NCI-H510A treated with DMSO at 0.1 percent for 48 hours (cell line): ENCODE measurements at regions not wholly inside any gene's neighbourhood (a gene's known extent, or its start where the extent isn't known, plus 50 kb on each side); places are given as distances from the start of the nearest gene placed in this dataset.

ENCODE experiments used
- DNase-seq: peaks from one replicate; lab custom pipeline; 2025; lab: John Stamatoyannopoulos, UW

DNA sequence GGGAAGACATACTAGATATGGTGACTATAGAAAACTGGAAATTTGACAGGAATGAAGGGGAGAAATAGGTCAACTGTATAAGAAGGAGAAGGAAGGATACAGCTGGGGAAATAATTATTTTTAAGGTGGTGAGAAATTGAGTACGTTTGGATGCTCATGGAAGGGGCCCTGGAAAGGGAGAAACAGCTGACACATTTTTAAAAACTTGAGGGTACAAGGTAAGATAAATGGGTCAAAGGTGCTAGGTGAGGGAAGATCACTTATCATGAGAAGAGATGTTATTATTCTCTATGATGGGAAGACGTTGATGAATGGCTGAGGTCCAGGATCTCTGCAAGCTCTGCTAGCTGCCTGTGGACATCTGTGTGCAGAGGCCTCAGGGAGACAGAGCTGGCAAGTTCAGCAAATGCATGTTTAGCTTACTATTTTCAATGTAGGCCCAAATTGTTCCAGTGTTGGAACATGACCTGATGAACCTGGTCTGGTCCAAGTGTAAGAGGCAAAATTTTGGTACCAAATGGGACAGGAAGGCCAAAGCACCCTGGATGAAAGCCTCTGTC is 181.7 kb downstream of the MTRR start:
- DNase-seq = no peak

DNA sequence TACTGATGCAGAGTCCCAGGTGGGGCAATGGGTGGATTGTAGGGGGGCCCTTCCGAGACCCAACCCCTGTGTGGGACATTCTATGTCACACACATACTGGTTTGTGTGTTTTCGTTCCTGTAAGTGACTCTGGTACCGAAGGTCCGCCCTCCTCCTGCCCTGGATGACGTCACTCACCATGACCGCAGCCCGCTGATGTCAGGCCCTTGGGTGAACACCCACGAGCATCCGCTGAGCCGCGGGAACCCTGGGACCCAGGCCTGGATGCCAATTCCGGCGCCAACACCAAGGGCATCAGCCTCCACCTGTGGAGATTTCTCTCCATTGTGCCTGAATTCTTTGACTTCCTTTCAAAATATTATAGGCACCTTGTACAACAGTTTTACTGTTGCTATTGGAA is 184.3 kb downstream of the MTRR start:
- DNase-seq = no peak

DNA sequence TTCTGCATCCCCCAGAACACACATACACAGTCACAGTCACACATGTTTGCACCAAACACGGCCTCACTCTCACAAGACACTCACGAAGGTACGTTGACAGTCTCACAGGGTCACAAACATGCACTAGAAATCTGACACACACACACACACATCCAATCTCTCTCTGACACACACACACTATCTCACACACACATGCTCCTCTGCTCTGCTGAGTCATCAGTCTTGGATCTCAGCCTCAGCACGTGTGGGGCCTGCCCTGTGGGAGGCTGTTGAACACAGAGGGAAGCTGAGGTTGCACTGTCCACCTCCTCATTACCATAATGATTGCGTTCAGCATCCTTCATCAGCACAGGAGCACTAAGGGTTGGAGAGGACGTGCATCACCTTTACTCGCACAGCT is 188.8 kb downstream of the MTRR start:
- DNase-seq = no peak

DNA sequence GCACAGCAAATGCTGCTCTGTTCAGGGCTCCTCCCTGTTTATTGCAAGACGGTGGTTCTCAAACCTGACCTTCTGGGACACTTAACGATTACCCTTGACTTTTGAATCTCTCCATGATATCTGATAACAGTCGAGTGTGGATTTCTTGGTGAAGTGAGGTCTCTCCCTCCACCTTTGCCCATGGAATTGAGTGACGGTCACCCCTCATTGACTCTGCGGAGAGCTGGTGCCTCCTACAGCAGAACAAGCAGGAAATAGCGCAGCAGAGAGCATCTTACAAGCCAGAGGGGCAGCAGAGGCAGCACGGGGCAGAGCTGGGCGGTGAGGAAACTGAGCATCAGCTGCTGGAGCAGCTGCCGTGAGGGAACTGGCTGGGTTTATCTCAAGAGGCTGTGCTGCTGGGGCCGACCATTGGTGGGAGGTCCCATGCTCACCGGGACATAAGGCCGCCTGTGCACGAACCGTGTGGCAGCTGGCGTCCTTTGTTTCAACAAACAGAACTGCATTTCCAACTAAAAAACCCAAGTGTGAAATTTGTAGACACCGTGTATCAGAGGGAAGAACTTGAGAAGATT is 189.8 kb downstream of the MTRR start:
- peak; percentile 89 for DNase-seq

DNA sequence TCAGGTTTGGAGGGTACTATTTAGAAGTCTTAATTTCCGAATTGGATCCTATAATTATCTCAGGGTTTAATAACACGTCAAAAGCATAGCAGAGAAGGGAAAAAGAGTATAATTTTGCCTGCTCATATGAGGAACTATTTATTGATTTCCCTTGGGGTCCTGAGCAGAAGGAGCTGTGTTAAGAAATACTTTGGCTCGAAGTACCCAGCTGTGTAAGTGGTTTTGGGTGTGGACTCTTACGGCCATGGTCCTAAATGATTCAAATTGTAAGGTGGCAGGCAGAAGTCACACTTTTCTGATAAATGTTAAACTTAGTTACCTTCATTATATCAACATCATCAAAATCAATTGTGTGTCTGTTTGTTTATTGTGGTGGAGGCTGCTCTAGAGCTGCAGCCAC is 190.4 kb downstream of the MTRR start:
- no peak for DNase-seq

DNA sequence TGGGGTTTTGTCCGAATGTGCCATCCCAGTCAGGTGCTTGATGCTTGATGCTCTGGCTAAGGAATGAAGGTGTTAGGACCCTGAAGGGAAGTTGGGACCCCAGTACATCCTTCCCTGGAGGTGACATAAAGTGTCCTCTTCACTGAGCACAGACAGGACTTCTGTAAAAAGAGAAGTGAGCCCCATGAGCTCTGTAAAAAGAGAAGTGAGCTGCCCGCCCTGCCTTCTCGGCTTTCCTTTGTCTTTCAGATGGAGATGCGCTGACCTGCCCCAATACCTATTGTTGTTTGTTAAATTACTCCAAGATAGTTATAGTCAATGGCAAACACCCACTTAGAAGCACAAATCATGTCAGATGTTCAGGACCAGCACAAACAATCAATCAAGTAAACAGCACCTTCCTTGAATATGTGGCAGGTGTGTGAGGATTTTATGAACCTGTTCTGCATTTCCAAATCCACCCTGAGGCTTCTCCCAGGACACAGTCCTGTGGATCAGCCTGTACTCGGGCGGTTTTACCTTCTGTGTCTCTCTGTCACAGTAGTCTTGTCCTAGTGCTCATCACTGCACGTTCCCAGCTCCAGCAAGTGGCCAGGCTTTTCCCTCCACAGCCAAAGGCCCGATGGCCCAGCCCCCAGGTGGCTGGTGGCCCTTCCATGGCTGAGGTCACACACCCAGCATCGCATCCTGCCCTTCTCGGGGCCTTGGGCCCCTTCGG is 191.4 kb downstream of the MTRR start:
- DNase-seq = peak; percentile 32

DNA sequence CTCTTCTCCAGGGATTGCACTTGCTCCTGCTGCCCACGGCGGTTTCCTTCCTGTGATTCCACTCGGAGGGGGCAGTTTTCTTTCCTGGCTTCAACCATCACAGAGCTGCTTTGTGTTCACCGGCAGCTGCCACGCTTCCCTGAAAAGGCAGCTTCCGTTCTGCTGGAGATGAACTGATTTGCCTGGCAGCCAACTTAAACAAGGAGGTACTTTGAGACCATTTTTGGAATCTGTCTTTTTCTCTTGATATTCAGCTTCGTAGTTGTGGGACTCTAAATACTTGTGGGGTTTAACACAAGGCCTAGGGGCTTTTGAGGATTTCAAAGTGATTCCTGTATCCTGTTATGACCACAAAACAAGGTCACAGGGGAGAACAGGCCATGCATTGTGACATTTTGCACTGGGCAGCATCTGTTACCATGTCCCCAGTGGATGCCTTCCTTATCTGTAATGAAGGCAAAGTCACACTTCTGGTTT is 192.0 kb downstream of the MTRR start:
- no peak for DNase-seq

DNA sequence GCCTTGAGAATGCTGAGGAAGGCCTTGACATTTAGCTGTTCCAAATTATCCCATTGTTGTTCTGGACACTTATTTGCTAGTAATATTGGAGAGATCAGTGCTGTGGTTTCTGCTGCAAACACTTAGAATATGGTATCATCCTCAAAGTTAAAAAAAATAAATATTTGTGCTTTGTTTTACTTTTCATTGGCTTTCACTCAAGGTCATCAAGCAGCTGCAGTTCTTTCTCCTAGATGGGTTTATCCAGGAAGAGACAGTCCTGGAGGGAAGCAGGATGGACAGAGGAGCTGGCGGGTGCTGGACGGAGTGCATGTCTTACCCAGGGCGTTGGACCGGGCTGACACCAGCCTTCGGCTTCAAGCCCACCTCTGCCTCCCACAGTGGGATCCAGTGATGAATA is 193.6 kb downstream of the MTRR start:
- no peak for DNase-seq

DNA sequence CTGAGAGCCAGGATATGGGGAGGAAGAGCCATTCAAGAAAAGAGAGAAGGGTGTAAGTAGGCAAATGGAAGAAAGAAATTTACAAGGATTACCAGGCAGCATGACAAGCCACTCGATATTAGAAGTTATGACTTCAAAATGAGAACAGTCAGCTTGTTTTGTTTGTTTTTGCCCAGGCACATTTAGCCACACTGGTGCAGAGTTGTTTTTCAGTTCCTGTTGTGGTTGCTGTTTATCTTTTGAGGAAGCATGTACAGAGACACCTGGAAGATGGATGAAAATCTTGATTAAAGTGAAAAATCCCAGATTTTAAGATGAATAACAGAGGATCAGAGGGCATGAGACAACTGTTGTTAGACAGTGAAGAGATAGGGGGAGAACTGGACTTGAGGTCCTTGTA is 199.1 kb downstream of the MTRR start:
- DNase-seq = no peak

DNA sequence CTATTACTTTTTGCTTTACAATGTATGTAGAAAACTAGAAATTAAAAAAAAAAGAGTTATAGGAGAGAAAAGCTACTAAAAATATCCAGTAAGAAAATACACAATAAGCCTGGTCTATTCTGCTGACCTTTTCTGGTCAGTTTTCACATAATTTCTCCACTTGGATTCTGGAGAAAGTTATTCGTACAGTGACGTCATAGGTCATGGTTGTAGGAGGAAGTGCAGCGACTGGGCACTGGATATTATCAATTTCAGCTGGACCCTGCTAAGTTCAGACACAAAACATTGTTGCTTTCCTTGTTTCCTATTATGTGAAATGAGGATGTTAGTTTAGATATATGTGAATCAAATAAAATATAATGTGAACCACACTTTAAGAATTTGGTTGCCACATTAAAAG is 201.2 kb downstream of the MTRR start:
- DNase-seq = no peak

DNA sequence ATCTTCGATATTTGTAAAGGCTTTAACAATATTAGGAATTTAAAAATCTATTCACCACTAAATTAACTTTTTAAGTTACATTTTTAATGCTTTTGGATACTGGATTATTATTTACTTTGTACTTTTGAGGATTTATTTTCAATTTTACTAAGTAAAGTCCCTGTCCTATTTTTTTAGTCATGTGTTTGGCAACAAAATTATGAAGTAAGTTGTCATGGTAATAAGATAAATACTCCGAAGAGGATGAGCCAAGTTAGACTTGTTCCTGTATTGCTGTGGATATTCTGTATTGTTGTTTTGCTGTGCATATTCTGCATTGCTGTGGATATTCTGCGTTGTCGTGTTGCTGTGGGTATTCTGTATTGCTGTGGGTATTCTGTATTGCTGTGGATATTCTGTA is 210.1 kb downstream of the MTRR start:
- DNase-seq = no peak

DNA sequence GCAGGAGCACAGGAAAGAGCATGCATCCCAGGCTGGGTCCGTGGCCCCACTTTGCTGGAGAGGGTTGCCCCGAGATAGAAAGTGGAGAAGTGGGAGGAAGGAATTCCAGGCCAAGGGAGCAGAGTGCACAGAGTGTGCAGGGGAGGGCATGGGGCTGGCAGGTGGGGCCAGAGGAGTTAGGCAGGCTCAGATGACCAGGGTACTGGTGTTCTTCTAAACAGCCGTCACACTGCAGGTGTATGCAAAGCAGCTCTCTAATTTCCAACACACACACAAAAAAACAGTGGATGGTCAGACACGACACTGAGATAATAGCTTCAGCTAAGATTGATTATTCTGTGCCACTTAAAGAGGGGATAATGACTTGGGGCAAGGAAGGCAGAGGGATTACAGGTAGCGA is 212.2 kb downstream of the MTRR start:
- peak; percentile 82 for DNase-seq

DNA sequence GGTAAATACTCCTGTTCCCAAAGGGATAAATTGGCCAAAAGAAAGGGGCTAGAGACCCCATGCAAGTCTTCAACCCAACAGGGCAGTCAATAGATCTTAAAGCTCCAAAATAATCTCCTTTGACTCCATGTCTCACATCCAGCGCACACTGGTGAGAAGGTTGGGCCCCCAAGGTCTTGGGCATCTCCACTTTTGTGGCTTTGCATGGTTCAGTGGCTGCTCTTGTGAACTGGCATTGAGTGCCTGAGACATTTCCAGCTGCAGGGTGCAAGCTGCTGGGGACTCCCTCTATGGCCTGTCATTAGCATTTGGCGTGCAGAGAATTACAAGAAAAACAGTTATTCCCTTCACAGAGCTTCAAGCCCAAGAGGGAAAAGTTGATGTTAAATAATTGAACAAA is 224.7 kb downstream of the MTRR start:
- no peak for DNase-seq

DNA sequence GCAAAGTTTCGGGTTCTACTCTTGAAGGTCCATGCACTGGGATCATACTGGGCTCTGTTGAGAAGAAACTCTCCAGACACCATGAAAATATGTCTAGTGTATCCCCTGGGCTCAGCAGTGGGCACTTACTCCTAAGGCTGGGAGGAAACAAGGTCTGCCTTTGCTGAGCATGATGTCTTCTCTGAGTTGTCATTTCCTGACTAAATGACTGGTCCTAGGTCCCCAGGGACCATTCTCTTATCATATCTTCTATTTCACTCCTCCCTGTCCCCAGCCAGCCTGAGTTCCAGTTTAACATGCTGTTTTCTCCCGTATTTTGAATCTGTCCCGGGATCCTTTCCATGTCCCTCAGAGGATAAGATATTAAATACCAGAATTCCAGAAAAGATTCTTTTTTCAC is 225.4 kb downstream of the MTRR start:
- no peak for DNase-seq

DNA sequence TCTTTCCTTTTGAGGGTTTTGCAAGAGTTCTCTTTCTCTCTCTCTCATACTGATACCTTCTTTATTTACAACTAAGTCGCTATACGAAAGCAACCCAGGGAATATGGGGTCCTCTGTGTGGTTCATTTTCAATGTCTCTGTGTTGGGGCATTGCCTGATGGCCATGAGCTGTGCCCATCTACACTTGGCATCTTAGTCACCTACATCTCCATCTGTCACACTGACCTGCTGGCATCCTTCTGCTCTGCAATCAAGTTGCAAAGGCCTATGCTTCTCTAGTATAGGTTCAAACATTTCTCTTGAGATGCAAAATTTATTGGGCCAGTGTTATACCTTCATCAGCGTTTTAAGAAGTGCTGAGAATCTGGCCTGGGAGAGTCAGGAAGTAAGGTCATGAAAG is 228.2 kb downstream of the MTRR start:
- DNase-seq = no peak

DNA sequence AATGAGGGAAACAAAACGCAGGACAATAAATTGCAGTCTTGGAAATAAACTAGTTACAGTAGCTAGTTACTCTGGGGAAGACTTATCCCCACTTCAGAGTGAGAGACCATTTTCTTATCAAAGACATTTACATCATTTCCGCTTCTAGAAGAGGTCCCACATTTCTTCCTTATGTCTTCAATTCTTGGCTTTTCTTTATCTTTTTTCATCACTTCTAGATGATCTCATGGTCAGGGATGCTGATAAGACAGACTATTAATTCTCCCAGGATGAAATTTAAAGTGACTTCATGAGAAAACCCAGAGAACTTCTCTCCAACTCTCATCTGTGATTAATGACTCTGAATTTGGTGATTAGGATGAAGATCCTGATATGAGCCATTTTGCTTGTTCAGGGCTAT is 229.1 kb downstream of the MTRR start:
- DNase-seq = no peak

DNA sequence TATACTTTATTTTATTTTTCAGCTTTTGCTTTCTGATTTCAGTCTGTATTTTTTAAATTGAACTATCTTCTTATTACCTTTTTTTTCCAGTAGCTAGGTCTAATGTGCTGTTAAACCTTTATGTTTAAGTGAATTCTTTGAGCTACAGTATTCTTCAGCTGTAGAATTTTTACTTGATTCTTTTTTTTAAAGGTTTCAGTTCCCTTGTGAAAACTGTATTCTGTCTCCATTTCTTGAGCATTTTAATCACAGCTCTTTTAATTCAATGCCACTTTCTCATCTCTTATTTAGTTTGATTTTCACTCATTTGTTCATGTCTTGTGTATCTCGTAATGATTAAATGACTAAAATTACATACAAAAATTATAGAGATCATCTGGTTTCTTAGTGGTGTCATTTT is 233.8 kb downstream of the MTRR start:
- DNase-seq = no peak

DNA sequence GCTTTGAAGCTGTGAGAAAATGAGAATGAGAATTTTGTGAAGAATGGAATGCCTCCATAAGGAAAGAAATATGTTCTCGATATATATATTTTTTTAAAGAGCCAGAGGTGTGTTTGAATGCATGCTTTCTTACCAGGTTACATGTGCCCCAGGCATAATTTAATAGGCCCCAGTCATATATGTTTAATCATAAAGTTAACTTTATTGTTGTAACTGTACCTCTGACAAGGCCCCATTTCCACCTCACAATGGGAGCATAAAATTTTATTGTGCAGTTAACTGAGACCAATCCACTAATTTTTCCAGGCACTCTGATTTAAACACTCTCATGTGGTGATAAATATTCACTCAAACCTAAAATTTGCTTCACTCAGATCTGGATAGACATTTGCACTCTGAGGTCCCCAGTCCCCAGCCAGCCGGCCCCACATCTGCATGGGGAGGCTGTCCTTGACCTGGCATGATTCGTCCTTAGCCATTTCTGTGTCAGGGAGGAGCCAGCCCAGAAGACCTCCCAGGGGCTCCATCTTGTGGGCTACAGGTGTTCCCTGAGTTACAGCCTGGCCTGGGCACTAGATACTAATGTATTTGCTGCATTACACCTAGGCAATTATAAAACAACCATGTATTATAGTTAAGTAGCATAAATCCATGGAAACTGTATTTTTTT is 245.8 kb downstream of the MTRR start:
- no peak for DNase-seq

DNA sequence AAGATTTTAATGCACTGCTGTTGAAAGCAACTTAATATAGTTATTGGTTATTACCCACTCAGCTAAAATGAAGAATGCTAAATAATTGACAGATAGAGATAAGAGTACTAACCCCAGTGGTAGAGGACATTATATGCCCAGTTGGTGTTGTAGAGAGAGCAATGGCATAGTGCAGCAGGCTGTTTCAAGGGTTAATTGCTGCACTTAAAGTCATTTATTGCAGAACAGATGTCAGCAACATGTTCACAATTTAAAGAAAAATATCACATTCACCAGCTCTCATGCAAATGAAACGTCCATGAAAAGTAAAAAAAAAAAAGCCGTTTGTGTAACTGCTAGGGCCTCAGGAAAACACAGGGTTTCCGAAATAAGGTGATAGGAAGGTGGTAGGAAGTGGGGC is 254.6 kb downstream of the MTRR start:
- no peak for DNase-seq

DNA sequence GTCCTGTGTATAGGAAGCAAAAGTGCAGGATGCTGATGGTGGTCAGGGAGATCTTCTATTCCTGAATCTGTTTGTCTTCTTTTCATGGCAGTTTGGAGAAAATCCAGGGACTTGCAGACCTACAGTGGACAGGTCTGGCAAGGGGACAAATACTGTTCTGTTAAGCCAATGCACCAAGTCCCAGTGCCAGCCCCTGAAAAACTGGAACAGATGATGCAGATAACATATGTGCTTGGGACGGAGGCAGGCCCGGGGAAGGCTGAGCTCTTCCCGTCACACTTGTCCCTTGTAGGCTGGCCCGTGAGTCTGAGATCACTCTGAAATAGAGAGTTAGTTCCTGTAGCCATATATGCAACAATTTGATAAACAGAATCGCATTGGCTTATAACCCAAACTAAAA is 265.7 kb downstream of the MTRR start:
- DNase-seq = no peak

DNA sequence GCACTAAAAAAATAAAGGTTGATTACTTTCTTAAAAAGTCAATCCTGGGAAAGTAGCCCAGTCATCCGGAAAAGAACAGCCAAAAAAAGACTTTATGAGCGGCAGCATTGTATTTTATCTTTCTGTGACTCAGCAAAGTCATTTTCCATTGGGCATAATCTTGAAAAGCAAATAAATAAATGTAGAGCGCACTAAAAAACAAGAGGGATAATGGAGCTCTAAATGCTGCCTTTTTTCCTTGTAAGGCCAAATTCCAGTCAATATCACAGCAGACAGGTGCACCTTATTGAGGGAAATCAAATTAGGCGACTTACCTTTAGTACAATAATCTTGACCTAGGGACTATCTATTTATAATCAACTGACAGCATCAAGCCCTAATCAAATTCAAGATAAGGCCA is 266.8 kb downstream of the MTRR start:
- DNase-seq = no peak

DNA sequence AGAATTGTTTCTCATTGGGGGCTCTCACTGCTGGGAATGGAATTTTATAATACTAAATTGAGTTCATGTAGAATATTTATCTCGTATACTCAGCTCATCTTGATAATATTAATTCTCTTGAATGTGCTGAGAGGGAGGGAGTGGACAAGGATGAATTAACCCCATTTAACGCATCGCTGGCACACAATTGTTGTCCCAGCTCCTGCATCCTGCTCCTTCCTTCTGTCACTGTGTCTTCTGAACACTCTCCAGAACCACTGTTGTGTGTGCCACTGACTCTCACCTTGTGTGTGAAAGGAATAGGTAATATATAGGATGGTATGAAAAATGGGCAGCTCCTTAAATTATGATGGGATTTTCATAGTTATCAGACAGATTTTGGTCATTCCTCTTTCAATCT is 267.3 kb downstream of the MTRR start:
- no peak for DNase-seq

DNA sequence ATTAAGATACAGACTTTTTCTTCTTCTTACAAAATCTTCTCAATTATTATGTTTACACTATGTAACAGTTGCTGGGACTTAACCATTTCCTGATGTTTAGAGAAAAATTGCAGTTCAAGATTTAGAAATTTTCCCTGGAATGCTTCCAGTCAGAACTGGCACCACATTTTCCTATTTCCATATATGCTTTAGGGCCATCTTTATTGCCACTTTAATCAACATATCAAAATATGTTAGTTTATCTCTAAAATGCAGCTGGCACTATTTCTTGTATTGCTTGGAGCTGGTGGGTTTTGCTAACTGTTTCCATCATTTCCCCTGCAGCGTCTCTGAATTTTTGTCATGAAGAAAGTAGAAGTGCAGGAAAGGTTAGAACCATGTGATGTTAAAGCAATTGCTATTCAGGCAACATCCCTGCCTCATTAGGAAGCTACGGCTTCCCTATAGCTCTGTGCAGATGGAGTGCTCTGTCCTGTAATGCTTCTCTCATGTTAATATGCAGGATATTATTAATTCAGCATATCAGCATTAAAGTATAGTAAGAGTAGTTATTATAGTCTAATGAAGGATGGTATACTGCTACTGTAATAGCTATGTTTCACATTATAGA is 269.1 kb downstream of the MTRR start:
- DNase-seq = no peak
